ENCODE measurements at regions not wholly inside any gene's neighbourhood (a gene's known extent, or its start where the extent isn't known, plus 50 kb on each side); places are given as distances from the start of the nearest gene placed in this dataset.
"Not testable (repeated sequence)": the region's sequence is repeated elsewhere in the genome, so short reads cannot be mapped to it uniquely, and the experiment has no call there.

GRCh38 chr11:133650082-133650481 is 117.8 kb upstream of the OPCML start:
- TF ChIP-seq Cebpa-rat (IDR thresholded peaks at IDR 0.05), result no peak
- no peak overlapping the region for H3K27ac ChIP-seq
- H3K9me3 ChIP-seq (replicated peaks in 1 of 11), result no peaks in the 10 kb centered on the region; a peak in 1 of 22 replicates
- H3K36me3 ChIP-seq, result no peaks in the 10 kb centered on the region
- no peaks in the 10 kb centered on the region for H3K27me3 ChIP-seq
- H3K4me3 ChIP-seq, result no peak overlapping the region
- peaks cover 0 to 11% (median 7%) of the 10 kb centered on the region in 10 experiments; a peak in 10 of 20 replicates for H3K4me1 ChIP-seq
- no peak overlapping the region for H3K9ac ChIP-seq
- H4K20me1 ChIP-seq, result no peaks in the 10 kb centered on the region
- H3K4me2 ChIP-seq, result no peak overlapping the region

DNA sequence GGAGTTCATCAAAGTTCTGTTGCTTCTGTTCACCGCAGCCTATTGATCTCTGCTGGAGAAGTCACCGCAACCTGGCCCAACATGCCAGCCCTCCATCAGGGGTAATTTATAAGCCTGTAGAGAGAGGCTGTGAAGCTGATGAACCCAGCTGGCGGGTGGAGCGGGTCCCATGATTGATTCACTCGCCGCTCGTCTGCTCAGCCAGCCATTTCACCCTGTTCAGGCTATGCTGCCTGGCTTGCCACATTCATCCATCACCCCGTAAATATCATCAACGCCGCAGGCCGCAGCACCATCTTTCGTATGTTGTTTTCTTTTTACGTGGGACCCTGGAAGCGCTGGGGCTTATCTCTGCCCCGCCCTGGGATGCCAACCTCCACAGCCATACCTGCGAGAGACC is 116.7 kb upstream of the OPCML start:
- H3K9ac ChIP-seq, result no peak overlapping the region
- H3K4me1 ChIP-seq, result peaks cover 0 to under 1% (median 0%) of the 10 kb centered on the region in 10 experiments; a peak in 3 of 20 replicates
- no peak for TF ChIP-seq Cebpa-rat (IDR thresholded peaks at IDR 0.05)
- no peaks in the 10 kb centered on the region for H3K36me3 ChIP-seq
- H3K9me3 ChIP-seq (replicated peaks in 1 of 11), result no peaks in the 10 kb centered on the region
- H3K27ac ChIP-seq, result no peak overlapping the region
- no peak overlapping the region for H3K4me3 ChIP-seq
- H4K20me1 ChIP-seq, result no peaks in the 10 kb centered on the region
- no peak overlapping the region for H3K4me2 ChIP-seq
- no peaks in the 10 kb centered on the region for H3K27me3 ChIP-seq

GRCh38 chr11:133639408-133639807 is 107.1 kb upstream of the OPCML start:
- no peak overlapping the region for H3K27ac ChIP-seq
- peaks cover 0 to 11% (median 6%) of the 10 kb centered on the region in 10 experiments; a peak in 12 of 20 replicates for H3K4me1 ChIP-seq
- no peaks in the 10 kb centered on the region for H3K9me3 ChIP-seq (replicated peaks in 1 of 11)
- no peak overlapping the region for H3K4me2 ChIP-seq
- no peaks in the 10 kb centered on the region for H3K27me3 ChIP-seq
- no peaks in the 10 kb centered on the region for H3K36me3 ChIP-seq
- no peak overlapping the region for H3K4me3 ChIP-seq
- no peak overlapping the region for H3K9ac ChIP-seq
- TF ChIP-seq Cebpa-rat (IDR thresholded peaks at IDR 0.05), result no peak
- no peaks in the 10 kb centered on the region for H4K20me1 ChIP-seq

GRCh38 chr11:133638921-133639320 is 106.6 kb upstream of the OPCML start:
- no peaks in the 10 kb centered on the region for H3K36me3 ChIP-seq
- no peak overlapping the region for H3K27ac ChIP-seq

GRCh38 chr11:133636711-133637355 is 104.5 kb upstream of the OPCML start:
- Histone ChIP-seq H3K4me1 (peaks cover 0 to 15% (median 6%) of the 10 kb centered on the region in 10 experiments; a peak in 12 of 20 replicates), H3K9ac (no peak overlapping the region), H3K9me3 (replicated peaks in 1 of 11) (no peaks in the 10 kb centered on the region), H3K27me3 (no peaks in the 10 kb centered on the region), H3K36me3 (no peaks in the 10 kb centered on the region), H3K4me2 (no peak overlapping the region), H3K27ac (no peak overlapping the region), H3K4me3 (no peak overlapping the region), H4K20me1 (no peaks in the 10 kb centered on the region)
- TF ChIP-seq Cebpa-rat (IDR thresholded peaks at IDR 0.05), result no peak

More at GRCh38 chr11:133638921-133639320, 106.6 kb upstream of the OPCML start:
- no peak overlapping the region for H3K4me3 ChIP-seq
- no peaks in the 10 kb centered on the region for H3K27me3 ChIP-seq
- TF ChIP-seq Cebpa-rat (IDR thresholded peaks at IDR 0.05), result no peak
- no peaks in the 10 kb centered on the region for H3K9me3 ChIP-seq (replicated peaks in 1 of 11)
- H3K9ac ChIP-seq, result no peak overlapping the region
- no peak overlapping the region for H3K4me2 ChIP-seq
- H3K4me1 ChIP-seq, result peaks cover 0 to 15% (median 6%) of the 10 kb centered on the region in 10 experiments; a peak in 12 of 20 replicates
- H4K20me1 ChIP-seq, result no peaks in the 10 kb centered on the region

DNA sequence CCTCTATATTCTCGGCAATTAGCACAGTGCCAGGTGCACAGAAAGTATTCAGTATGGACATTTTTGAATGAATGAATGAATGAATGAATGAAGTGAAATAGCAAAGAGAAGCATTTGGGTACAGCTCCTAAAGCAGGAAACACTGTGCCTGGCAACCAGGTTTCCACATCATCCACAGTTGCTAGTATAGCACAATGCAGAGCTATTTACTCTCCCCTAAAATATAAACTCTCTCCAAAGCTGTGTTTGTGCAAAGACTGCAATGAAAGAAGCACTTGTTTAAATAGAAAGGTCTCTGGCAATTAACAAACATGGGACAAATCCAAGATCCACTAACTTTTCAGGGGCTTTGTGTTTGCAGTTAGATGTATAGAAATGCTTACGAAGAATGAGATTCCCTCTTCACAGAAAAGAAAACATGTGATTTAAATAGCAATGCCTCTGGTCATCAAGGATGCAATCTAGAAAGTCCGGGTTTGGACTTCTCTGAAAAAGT is 103.0 kb upstream of the OPCML start:
- H3K27ac ChIP-seq, result no peak overlapping the region
- no peak for TF ChIP-seq Cebpa-rat (IDR thresholded peaks at IDR 0.05)
- no peaks in the 10 kb centered on the region for H3K36me3 ChIP-seq
- no peaks in the 10 kb centered on the region for H3K9me3 ChIP-seq (replicated peaks in 1 of 11)
- no peak overlapping the region for H3K4me3 ChIP-seq
- H3K4me2 ChIP-seq, result peak overlapping the region in 3 of 11 experiments; percentile 34 to 59 (median 53); a peak in 5 of 22 replicates
- H3K9ac ChIP-seq, result no peak overlapping the region
- H3K27me3 ChIP-seq, result no peaks in the 10 kb centered on the region
- no peaks in the 10 kb centered on the region for H4K20me1 ChIP-seq
- H3K4me1 ChIP-seq, result peaks cover 0 to 15% (median 6%) of the 10 kb centered on the region in 10 experiments; a peak in 12 of 20 replicates

DNA sequence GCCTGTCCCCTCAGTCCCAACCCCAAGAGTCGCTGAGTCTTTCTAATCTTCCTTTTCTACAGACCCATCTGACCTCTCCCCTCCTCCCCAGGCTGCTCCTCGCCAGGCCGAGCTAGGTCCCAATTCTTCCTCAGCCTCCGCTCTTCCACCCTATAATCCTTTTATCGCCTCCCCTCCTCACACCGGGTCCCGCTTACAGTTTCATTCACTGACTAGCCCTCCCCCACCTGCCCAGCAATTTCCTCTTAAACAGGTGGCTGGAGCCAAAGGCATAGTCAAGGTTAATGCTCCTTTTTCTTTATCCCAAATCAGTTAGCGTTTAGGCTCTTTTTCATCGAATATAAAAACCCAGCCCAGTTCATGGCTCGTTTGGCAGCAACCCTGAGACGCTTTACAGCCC is 96.1 kb upstream of the OPCML start:
- H3K4me1 ChIP-seq, result peaks cover 0 to 10% (median 0%) of the 10 kb centered on the region in 10 experiments; a peak in 3 of 20 replicates
- not testable (repeated sequence) for H4K20me1 ChIP-seq

DNA sequence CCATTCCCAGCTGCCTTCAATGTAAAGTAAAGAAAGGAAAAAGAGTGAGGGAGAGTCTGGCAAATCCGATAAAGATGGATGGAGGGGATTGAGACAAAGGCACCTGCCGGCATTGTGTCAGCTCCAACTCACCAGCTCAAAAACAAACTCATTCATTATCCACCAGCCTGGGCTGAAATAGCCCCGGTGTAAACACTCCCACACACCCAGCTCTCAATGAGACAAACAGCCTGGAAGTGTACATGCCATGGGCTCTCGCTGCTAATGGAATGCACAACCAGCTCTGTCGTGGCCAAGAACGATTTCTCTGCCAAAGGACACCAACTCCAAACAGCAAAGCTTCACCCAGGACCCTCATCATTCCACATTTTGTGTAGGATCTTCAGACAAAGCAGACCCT is 89.3 kb upstream of the OPCML start:
- Histone ChIP-seq H4K20me1 (no peaks in the 10 kb centered on the region; a peak in 1 of 22 replicates), H3K9me3 (replicated peaks in 1 of 11) (peaks cover 0 to 11% (median 8%) of the 10 kb centered on the region in 11 experiments; a peak in 12 of 22 replicates), H3K27me3 (no peaks in the 10 kb centered on the region), H3K9ac (no peak overlapping the region), H3K36me3 (no peaks in the 10 kb centered on the region), H3K4me3 (no peak overlapping the region), H3K27ac (no peak overlapping the region), H3K4me1 (peaks cover 0 to 10% (median 0%) of the 10 kb centered on the region in 10 experiments; a peak in 3 of 20 replicates), H3K4me2 (no peak overlapping the region)
- no peak for TF ChIP-seq Cebpa-rat (IDR thresholded peaks at IDR 0.05)

More for the DNA sequence above, 96.1 kb upstream of the OPCML start:
- not testable (repeated sequence) for H3K27me3 ChIP-seq; H3K27ac ChIP-seq; H3K4me2 ChIP-seq; H3K4me3 ChIP-seq; H3K9ac ChIP-seq; H3K9me3 ChIP-seq (replicated peaks in 1 of 11); H3K36me3 ChIP-seq

DNA sequence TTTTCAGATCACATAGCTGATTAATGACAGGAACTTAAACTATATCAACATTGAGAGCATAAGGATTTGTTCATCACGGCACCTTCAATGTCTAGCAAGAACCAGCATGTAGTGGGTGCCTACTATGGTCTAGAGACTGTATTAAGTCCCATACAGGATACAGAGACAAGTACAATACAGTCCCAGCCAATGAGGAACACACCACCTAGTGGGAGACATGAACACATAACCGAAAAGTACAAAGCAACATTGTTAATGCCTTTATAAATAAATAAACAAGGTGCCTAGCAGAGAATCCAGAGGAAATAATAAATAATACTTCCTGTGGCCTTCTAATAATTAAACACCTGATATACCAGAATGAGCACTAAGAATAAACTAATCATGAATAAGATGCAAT is 87.7 kb upstream of the OPCML start:
- Histone ChIP-seq H3K4me1 (peaks cover 0 to 5% (median 0%) of the 10 kb centered on the region in 10 experiments; a peak in 2 of 20 replicates), H3K9me3 (replicated peaks in 1 of 11) (peaks cover 0 to 16% (median 9%) of the 10 kb centered on the region in 11 experiments; a peak in 14 of 22 replicates), H3K27ac (no peak overlapping the region), H3K4me2 (no peak overlapping the region), H3K4me3 (no peak overlapping the region), H3K9ac (no peak overlapping the region), H3K27me3 (no peaks in the 10 kb centered on the region), H3K36me3 (no peaks in the 10 kb centered on the region), H4K20me1 (no peaks in the 10 kb centered on the region; a peak in 1 of 22 replicates)
- no peak for TF ChIP-seq Cebpa-rat (IDR thresholded peaks at IDR 0.05)

DNA sequence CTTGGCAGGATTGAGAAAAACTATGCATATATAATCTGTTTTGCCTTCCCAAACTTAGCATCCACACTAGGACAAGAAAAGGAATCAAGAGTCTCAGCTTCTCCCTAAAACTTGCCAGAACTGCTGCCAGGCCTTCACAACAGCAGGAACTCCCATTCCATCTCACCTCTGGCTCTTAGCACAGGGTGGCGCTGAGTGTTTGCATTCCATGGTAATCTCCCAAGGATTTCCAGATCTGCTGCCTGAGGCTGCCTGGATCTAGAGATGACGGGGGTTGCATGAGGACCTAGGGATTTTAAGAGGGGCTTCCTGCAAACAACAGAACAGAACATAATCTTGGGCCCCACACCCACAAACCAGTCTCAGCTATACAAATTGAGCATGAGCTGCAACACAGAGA is 87.1 kb upstream of the OPCML start:
- Histone ChIP-seq H3K9me3 (replicated peaks in 1 of 11) (peaks cover 0 to 16% (median 9%) of the 10 kb centered on the region in 11 experiments; a peak in 14 of 22 replicates), H3K27me3 (no peaks in the 10 kb centered on the region), H3K4me1 (peaks cover 0 to 2% (median 0%) of the 10 kb centered on the region in 10 experiments; a peak in 1 of 20 replicates), H3K36me3 (no peaks in the 10 kb centered on the region), H3K9ac (no peak overlapping the region), H3K27ac (no peak overlapping the region), H3K4me3 (no peak overlapping the region), H4K20me1 (no peaks in the 10 kb centered on the region; a peak in 1 of 22 replicates), H3K4me2 (no peak overlapping the region)
- TF ChIP-seq Cebpa-rat (IDR thresholded peaks at IDR 0.05), result no peak
